GM19351 (cell line): ENCODE measurements at regions not wholly inside any gene's neighbourhood (a gene's known extent, or its start where the extent isn't known, plus 50 kb on each side); places are given as distances from the start of the nearest gene placed in this dataset.

Source experiments
- ATAC-seq: cut with Tn5 transposase; IDR thresholded peaks from one replicate; pipeline ENCODE4 v1.9.1; 2021; ENCODE audit warnings: mild to moderate bottlenecking, moderate library complexity; ENCODE audit not compliant: unreplicated experiment

DNA sequence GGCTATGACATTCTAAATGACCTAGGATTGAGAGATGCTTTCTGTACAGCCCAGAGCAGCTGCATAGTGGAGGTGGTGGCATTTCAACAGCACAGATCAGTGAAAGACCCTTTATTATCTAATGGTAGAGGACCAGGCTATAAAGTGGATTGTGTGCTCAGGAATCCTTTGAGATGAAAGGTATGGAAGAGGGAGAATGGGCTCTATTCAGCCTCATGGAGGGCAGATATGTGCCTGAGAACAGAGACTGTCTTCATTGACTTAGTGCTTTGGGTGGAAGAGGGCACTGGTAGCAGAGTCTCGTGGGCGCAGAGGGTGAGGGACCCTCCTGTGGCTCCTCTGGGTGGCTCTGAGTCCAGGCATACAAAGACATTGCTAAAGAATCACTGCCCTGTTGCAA lies 130.0 kb upstream of the SLC24A5 start:
- no peak for ATAC-seq

DNA sequence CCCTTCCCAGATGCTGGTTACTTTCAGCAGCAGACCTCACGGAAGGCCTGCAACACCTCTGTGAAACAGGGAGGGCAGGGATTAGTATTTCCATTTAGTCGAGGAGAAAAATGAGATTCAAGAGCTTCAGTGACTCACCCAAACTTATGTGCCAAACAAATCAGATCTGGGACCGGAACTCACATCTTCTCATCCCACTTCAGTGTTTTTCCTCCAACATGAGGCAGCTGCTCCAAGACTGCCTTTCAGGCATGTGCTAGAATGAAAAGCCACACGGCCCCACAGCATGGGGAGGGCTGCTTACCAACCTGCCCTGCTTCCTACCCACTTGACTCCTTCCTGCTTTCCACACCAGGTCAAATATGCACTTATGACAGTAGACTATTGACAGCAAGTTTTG lies 129.4 kb upstream of the SLC24A5 start:
- ATAC-seq = no peak

DNA sequence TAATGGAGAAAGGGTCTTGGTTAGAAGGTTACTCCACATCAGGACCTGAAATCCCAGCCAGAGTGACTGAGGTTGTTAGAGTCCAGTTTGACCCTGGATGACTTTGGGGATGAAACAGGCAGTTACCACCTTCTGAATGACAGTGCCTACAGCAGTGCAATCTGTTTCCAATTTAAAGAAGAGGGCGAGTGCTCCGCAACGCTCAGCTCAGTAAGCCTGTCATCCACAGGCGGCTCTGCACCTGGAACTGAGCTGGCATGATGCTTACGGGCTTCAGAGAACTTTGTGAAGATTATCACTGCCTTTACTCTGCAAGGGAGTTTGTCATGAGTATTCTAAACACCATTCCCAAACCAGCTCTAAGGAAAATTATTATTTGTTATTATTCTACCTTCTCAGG lies 127.7 kb upstream of the SLC24A5 start:
- ATAC-seq = no peak

DNA sequence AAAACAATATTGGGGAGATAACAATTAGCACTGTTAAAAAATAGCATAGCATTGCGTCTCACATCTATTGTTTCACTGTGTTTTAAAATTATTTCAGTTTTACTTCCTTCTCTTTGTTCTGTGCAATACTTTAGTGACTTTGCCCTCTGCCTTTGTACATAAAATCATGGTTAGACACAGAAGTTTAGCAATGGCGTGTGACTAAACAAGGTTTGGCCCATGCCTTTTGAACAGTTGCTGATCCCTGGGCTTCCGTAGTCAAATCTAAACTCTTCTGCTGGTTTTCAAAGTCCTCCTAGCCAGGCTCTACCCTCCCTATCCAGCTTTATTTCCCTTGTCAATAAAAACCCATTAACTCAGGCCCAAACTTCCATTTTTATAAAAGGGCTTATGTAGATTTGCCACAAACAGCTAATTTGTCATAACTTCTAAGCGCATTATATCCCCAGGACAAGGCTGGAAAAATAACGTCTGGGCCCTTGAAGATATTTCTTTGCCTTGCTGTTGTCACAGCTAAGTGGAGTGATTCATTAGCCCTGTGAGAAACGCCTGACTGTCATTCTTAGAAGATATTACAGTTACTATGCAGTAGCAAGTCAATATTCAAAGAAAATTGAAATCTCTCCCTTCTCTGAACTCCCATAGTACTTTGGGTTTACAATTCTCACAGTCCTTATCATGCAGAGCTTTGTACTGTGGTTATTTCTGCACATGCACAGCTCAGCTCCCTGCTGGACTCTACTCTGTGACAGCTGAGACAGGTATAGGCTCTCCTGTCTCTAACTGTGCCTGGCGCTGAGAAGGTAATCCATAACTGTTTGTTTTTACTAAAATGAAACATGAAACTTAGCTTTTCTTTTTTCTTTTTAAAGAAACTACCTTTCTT lies 123.4 kb upstream of the SLC24A5 start:
- no peak for ATAC-seq

DNA sequence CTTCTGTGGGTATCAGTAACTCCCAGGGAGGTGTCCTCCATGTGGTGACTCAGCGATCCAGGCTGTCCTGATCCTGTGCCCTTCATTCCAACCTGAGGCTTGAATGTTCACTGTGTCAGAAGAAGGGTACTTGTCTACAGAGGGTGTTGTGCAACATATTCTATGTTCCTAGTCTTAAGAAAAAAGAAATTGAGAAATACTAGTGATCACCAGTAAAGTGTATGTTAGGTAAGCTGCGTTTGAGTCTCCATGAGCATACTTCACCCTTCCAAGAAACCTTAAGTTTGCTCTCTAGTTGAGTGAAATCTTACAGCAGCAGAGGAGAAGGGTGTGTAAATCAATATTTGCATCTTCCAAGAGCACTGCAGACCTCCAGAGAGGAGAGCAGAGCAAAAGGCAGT lies 122.2 kb upstream of the SLC24A5 start:
- no peak for ATAC-seq

DNA sequence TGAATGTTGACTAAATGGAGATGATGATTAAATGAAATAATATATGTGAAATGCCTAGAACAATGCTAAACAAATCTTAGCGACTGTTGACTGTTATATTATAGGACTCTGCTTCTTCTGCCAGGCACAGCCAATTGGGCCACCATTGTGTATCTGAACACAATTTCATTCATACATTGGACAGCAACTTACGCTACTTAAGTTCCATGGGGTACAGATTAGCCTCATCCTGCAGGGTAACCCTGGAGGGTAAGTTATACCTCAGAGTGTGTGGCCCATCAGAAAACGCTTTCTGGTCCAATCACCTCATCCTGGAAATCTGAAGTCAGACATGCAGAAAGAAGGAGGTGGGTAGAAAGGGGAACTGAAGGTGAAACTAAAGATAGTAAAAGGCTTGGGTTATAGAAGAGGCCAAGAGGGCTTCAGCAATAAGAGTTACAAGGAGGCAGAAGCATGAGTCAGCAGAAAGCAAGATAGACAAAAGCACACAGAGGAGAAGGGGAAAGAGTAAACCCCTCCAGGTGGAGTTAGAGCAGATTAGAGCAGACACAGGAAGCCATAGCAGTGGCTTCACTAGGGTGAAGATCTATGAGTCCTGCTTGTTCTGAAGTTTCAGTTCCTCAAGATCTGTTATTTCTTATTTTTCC lies 119.3 kb upstream of the SLC24A5 start:
- peak; percentile 90 for ATAC-seq

DNA sequence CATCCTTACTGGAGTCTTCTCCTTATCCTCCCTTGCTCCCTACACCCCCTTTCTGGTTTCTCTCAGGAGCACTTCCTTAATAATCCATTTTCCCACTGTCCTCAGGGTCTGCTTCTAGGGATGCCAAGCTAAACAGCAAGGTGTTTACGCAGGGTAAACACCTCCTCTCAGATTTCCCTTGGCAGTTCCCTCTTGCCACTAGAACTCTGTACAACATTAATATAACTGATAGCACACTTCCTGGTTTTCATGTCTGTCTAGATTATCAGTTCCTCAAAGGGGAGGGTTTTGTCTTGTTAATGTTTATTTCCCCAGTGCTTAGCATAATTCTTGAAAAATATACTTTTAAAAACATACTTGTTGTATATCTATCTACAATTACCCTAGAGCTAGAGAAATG lies 118.0 kb upstream of the SLC24A5 start:
- no peak for ATAC-seq

DNA sequence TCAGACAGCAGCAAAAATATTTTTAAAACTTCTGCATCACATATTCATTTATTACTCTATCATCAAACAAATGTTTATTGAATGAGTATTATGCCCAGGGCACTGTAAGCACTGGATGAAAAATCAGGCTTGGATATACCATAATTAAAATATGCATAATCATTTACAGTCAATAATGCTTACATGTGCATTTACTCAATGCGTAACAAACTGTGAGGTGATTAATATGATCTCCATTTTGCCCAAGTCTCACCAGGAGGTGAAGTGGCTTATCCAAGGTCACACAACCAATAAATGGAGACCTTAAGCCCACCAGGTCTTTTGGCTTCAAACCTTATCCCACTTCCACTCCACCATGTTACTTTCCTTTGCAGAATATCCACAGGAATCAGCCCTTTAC lies 117.3 kb upstream of the SLC24A5 start:
- ATAC-seq = no peak

DNA sequence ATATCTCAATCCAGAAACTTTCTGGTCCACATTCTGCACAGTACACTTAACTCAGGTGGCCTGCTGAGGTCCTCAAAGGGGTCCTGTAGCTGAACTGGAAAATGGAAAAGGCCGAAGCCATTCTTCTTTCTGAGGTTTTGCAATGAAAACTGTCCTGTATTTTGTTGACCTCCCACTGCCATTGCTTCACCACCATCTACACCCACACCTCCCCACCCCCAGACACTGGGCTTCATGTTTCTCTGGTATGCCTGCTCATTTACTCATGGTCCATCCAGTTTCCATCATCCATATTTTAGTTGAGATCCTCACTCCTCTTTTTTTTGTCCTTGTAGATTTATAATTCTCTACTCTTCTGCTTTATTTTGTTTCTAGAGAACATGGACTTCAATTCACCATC lies 115.7 kb upstream of the SLC24A5 start:
- no peak for ATAC-seq

DNA sequence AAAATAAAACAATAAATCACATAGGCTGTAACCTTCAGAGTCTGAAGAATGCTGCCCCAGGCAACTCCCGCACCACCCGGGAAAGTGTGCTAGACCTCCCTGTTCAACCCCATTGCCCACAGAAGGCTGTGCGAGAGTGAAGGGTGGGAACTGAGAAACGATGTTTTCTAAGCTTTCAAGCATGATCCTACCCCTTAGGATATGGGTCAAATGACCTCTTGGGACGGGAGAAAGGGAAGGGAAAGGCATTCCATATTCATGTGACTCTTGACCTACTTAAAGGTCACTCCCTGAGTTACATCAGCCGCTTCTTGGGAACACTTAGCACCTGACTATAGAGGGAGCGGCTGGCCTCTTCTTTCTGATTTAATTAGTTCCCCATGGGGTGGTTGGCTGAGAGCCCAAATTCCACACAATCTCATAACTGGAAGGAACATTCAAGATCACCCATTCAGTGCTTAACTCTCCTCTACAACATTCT lies 114.7 kb upstream of the SLC24A5 start:
- no peak for ATAC-seq

DNA sequence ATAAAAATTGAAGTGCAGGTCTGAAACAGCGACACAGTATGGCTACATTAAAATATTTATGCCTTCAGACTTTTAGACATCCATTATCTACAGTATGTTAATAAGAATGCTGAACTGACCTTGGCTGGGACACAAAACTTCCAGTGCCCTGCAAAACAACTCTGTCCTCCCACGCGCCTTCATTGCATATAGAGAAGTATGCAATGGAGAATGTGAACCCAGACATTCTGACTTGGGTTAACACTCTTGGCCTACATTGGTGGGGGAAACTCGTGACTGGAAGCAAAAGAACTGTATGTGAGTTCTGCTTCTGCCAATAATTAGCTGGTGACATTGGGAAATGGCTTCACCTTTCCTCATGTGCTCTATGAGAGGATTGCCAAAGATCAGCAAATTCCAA lies 110.5 kb upstream of the SLC24A5 start:
- ATAC-seq = no peak

DNA sequence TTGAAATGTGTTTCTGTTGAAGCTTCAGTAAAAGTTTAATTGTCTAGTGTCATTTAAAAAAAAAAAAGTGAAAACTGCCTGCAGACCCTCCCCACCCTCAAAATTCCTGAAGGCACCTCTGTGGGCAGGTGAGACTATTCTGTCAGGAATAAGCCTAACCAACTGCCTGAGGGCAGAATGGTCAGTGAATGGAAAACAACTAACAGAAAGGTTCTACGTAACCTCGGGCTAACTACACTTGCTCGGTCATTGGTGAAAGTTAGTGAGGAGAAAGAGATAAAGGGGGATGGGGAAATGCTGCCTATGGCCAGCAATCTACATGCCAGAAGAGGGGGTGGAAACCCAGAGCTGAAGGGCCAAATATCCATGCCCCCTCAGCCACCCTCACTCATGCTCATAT lies 108.6 kb upstream of the SLC24A5 start:
- ATAC-seq = no peak

DNA sequence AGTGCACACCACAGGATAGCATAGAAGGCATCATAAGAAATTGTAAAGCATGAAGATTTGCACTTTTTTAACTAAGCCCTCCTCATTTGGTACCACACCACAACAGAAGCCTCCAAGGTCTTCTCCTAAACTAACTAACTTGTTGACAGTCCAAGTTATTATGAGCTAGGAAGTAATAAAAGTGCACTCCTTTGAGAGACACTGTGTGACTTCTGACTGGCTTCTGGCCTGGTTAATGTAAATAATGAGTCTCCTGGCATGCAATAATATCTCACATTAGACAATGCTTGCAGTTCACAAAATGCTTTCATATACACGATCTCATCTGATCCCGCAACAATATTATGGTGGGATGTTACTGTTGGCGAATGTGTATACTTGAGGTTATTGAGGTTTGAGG lies 103.9 kb upstream of the SLC24A5 start:
- no peak for ATAC-seq

DNA sequence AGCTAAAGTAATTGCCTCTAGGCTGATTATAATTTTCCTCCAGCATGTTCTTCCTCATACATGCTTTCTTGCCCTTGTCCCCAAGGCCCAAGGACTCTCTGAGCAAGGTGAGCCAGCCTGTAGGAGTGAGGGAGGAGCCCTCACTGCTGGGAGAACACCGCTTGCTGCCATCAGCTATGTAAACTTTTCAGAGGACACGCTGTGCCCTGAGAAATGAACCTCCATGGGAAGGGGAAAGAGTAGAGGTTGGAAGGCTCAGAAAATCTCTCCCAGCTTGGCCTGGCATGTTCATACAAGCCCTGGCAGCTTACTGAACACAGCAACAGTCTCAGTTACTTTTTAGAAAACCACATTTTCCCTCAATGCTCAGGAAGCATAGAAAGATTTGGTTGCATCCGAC lies 103.0 kb upstream of the SLC24A5 start:
- no peak for ATAC-seq

DNA sequence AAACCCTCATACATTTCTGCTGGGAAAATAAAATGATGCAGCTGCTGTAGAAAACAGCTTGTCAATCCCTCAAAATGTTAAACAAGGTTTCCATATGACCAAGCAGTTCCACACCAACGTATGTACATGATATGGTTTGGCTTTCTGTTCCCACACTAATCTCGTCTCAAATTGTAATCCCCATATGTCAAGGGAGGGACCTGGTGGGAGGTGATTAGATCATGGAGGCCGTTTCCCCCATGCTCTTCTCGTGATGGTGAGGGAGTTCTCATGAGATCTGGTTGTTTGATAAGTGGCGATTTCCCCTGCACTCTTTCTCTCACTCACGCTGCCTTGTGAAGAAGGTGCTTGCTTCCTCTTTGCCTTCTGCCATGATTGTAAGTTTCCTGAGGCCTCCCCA lies 100.6 kb upstream of the SLC24A5 start:
- ATAC-seq = peak; percentile 72

DNA sequence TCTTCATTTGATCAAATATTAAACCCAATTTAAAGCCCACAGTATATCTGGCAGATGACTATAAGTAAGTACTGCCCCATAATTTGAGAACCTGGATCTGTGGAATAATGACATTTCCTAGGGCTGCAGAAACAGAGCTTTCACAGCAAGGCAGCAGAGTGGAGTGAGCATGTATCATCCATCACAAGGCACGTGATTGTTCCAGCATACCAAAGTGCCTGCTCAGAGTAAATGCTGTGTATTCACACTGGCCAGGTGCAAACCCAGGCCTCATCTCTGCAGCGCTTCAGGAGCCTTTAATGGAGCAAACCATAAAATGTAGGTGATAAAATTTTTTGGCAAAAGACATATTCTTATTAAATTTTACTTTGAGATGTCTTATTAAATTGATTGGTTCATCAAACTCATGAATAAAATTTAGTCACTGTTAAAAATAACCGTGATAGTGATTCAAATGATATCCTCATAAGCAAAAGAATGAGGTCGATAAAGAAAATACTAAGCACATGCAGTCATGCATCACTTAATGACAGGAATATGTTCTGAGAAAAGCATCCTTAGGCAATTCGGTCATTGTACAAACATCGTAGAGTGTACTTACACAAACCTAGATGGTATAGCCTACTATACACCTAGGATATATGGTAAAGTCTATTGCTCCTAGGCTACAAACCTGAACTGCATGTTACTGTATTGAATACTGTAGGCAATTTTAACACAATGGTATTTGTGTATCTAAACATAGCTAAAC lies 99.3 kb upstream of the SLC24A5 start:
- no peak for ATAC-seq

DNA sequence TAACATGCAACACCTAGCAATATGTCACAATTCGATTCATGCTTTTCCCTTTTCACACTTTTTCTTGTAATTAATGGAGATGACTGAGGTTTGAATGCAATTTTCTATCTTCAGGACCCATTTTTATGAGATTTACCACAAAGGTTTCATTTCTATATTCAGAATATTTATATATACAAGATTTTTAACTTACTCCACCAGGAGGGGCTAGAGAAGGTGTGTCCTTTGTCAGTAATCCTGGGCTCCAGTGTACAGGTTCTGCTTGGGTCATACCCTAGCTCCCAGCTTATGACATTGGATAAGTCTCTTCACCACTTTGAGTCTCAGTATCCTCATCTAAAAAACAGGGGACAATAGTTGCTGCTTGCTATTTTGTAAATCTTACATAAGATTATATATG lies 95.7 kb upstream of the SLC24A5 start:
- ATAC-seq = no peak

DNA sequence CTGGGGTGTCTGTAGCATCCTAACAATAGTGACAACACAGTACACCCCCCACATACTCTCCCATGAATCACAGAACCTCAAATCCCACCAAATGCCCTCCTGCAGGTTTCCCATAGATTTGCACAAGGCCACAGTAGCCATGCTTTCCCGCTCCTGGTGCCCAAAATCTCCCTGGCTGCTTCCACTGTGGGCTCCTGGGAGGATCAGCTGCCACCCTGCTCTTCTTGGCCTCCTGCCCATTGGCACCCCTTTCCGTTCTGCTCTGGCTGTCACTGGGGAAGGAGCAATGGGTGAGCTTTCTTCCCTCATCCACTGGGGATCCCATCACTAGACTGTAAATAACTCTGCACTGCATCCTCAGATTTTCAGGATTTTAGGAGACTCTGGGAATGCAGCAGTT lies 92.1 kb upstream of the SLC24A5 start:
- ATAC-seq = no peak

DNA sequence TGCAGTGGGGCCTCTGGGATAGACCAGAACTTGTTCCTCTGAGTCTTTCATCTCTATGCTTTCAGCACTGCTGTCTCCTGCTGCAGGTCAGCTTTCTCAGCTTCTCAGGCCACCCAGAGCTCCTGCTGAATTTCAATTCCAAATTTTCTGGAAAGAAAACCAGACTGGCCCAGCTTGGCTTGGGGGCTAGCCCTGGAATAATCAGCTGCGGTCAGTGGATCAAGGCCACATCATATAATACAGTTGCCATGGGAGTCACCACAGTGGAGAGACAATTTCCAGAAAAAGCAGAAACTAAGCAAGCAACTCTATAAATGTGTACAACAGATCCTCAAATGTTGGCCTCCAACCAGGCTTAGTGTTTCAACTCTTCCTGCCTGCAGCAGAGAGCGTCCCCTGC lies 91.1 kb upstream of the SLC24A5 start:
- no peak for ATAC-seq

DNA sequence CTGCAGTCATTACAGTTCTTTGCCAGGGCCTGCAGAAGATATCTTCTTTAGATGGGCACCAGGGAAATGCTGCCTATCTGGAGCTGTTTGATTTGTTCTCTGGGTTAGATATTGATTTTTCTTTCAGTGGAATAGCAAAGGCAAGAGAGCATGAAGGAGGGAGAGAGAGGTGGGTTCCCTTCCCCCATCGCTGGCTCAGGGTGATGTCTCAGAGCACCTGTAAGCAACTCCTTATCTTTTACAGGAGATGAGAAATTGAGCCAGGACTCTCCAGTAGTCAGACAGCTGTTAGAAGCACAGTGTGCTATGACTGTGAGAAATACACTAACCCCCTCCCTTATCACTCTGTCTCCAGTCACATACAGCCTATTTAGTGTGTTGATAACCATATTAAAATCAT lies 89.3 kb upstream of the SLC24A5 start:
- no peak for ATAC-seq

DNA sequence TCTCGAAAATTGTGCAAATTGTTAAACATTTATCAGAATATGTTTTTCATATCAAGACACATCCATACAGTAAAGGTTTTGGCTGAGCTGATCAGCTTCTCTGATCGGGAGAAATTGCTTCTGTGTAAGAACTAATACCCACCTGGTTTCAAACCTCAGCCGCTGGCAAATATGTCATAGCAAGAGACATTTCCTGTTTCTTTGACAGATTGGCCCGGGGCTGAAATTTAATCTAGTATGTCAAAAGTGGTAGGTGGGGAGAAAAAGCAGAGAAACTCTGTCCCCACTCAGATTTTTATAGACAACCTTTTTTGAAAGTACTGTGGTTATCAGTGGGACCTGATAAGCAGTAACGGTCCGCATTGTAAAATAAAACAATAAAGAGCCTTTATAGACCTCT lies 88.8 kb upstream of the SLC24A5 start:
- ATAC-seq = no peak

DNA sequence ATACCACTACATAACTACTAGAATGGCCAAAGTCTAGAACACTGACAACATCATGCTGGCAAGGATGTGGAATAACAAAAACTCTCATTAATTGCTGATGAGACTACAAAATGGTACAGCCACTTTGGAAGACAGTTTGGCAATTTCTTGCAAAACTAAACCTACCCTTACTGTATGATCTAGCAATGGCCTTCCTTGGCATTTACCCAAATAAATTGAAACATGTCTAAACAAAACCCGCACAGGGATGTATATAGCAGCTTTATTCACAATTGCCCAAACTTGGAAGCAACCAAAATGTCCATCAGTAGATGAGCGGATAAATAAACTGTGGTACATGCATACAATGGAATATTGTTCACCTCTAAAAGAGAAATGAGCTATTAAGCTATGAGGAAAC lies 87.9 kb upstream of the SLC24A5 start:
- ATAC-seq = no peak
